ENCODE measurements at regions not wholly inside any gene's neighbourhood (a gene's known extent, or its start where the extent isn't known, plus 50 kb on each side); places are given as distances from the start of the nearest gene placed in this dataset.

GRCh38 chr4:117702353-117702752, 331.9 kb upstream of the NDST3 start:
- TF ChIP-seq CTCF (IDR thresholded peaks at IDR 0.05) (no peak), POLR2A (IDR thresholded peaks at IDR 0.05) (no peak)
